Astrocyte (in vitro differentiated cells and primary cell): ENCODE measurements at regions not wholly inside any gene's neighbourhood (a gene's known extent, or its start where the extent isn't known, plus 50 kb on each side); places are given as distances from the start of the nearest gene placed in this dataset.

Source experiments
- EZH2 ChIP-seq: IDR thresholded peaks from 2 replicates; pipeline ENCODE4 v1.6.1; 2012; ENCODE audit warnings: mild to moderate bottlenecking, low read length, inconsistent platforms; ENCODE audit not compliant: insufficient read depth
- TF ChIP-seq, protein P1 (sequence below): IDR thresholded peaks from 2 replicates; pipeline ENCODE4 v1.5.1; 2011; ENCODE audit warnings: low read depth, mild to moderate bottlenecking, inconsistent platforms, low read length, moderate library complexity; ENCODE audit not compliant: insufficient read depth

DNA sequence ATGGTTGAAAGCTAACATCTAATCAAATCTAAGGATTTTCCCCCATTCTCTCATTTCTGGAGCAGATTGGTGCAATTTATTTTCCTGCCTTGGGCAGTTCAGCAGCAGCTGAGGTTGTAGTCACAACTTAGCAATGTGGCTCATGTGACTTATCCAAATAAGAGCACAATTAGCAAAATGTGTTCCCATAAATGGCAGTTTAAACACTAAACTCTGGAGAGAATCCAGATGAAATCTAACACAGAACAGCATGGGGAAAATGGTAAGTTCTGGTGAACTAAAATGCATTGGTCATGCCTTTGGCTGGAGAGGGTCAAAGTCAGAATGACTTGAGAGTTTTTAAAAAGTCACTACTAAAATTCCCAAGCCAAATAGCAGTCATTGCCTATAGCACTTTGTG lies 422.6 kb upstream of the DIPK2B start:
- TF ChIP-seq, protein P1, sequence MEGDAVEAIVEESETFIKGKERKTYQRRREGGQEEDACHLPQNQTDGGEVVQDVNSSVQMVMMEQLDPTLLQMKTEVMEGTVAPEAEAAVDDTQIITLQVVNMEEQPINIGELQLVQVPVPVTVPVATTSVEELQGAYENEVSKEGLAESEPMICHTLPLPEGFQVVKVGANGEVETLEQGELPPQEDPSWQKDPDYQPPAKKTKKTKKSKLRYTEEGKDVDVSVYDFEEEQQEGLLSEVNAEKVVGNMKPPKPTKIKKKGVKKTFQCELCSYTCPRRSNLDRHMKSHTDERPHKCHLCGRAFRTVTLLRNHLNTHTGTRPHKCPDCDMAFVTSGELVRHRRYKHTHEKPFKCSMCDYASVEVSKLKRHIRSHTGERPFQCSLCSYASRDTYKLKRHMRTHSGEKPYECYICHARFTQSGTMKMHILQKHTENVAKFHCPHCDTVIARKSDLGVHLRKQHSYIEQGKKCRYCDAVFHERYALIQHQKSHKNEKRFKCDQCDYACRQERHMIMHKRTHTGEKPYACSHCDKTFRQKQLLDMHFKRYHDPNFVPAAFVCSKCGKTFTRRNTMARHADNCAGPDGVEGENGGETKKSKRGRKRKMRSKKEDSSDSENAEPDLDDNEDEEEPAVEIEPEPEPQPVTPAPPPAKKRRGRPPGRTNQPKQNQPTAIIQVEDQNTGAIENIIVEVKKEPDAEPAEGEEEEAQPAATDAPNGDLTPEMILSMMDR, result no peak
- TF ChIP-seq EZH2, result no peak
